GM21447 (cell line): ENCODE measurements at regions not wholly inside any gene's neighbourhood (a gene's known extent, or its start where the extent isn't known, plus 50 kb on each side); places are given as distances from the start of the nearest gene placed in this dataset.

Experiments
- ATAC-seq: cut with Tn5 transposase; IDR thresholded peaks from one replicate; pipeline ENCODE4 v1.9.1; 2021; ENCODE audit not compliant: unreplicated experiment

- no peak for ATAC-seq
Observed at GRCh38 chr10:110432814-110433565, 64.7 kb upstream of the DUSP5 start.

- no peak for ATAC-seq
Observed at GRCh38 chr10:110433740-110434139, 64.0 kb upstream of the DUSP5 start.

GRCh38 chr10:110434489-110435096, 63.1 kb upstream of the DUSP5 start:
- ATAC-seq, result no peak

GRCh38 chr10:110436554-110437350, 61.0 kb upstream of the DUSP5 start:
- ATAC-seq, result no peak

- ATAC-seq, result no peak
Observed at GRCh38 chr10:110437351-110437605, 60.4 kb upstream of the DUSP5 start.

GRCh38 chr10:110437761-110438341, 59.9 kb upstream of the DUSP5 start:
- no peak for ATAC-seq

GRCh38 chr10:110442746-110443145, 55.0 kb upstream of the DUSP5 start:
- ATAC-seq, result no peak

GRCh38 chr10:110443239-110444003, 54.3 kb upstream of the DUSP5 start:
- ATAC-seq, result no peak

- ATAC-seq, result no peak
Observed at GRCh38 chr10:110444004-110444337, 53.7 kb upstream of the DUSP5 start.

- no peak for ATAC-seq
Observed at GRCh38 chr10:110445871-110446270, 51.8 kb upstream of the DUSP5 start.

- no peak for ATAC-seq
Observed at GRCh38 chr10:110446277-110446676, 51.4 kb upstream of the DUSP5 start.

GRCh38 chr10:110446954-110447608, 50.6 kb upstream of the DUSP5 start:
- no peak for ATAC-seq

GRCh38 chr10:110447886-110448285, 49.8 kb upstream of the DUSP5 start:
- no peak for ATAC-seq
